HFFc6 (cell line): ENCODE measurements at regions not wholly inside any gene's neighbourhood (a gene's known extent, or its start where the extent isn't known, plus 50 kb on each side); places are given as distances from the start of the nearest gene placed in this dataset.

ENCODE experiments used
- DNase-seq: peaks from one replicate; pipeline ENCODE4 v3.0.0-alpha.2; 2018
- H3K27ac Mint-ChIP-seq: 2 replicates; pipeline ENCODE4 v1.8.0; 2020; ENCODE audit warnings: mild to moderate bottlenecking, mixed read lengths
- H3K27me3 Mint-ChIP-seq: 2 replicates; pipeline ENCODE4 v1.8.0; 2021; ENCODE audit warnings: mild to moderate bottlenecking, moderate library complexity, mixed read lengths; ENCODE audit not compliant: insufficient read depth
- H3K36me3 Mint-ChIP-seq: 2 replicates; pipeline ENCODE4 v1.8.0; 2021; ENCODE audit warnings: low read depth, mixed read lengths
- H3K4me1 Mint-ChIP-seq: 2 replicates; pipeline ENCODE4 v1.8.0; 2020; ENCODE audit warnings: low read depth, mixed read lengths
- H3K4me3 Mint-ChIP-seq: 2 replicates; pipeline ENCODE4 v1.8.0; 2020; ENCODE audit warnings: mild to moderate bottlenecking, moderate library complexity, mixed read lengths
- H3K9me3 Mint-ChIP-seq: 2 replicates; pipeline ENCODE4 v1.8.0; 2020; ENCODE audit warnings: mild to moderate bottlenecking, mixed read lengths
- TF ChIP-seq, protein P1 (sequence below): fragments of 200-600 bp; sonication (generic); IDR thresholded peaks from 2 replicates; pipeline ENCODE4 v1.5.0; 2021; ENCODE audit warnings: antibody characterized with exemption, mild to moderate bottlenecking

DNA sequence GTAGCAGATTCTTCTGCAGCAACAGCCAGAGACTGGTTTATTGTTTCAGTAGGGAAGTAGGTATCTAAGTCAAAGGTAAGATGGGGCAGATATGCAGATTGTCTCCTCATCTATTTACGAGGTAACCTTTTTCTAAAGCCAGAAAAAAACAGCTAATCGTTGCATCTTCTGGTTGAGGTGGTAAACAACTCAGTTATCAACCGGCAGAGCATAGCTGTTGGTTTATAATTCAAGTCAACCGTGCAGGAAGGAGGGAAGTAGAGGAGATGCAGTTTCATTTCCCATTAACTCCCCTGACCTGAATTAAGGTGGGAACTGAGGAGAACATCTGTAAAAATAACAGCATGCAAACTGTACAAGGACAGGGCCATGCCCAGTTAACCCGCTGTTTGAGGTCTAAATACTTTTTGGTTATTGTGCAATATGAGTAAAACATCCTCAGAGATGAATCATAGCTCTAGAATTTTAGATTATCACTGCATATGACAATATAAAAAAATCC lies 156.5 kb upstream of the ITGB1 start:
- DNase-seq: peak; percentile 18
- Mint-ChIP-seq H3K9me3 (no peaks in the 10 kb centered on the region), H3K4me3 (peak overlapping the region; percentile 46), H3K36me3 (no peaks in the 10 kb centered on the region; the same call in 1 of the 2 replicates), H3K27ac (no peak overlapping the region), H3K27me3 (peaks cover 10% of the 10 kb centered on the region), H3K4me1 (peaks cover 57% of the 10 kb centered on the region)
- TF ChIP-seq, protein P1, sequence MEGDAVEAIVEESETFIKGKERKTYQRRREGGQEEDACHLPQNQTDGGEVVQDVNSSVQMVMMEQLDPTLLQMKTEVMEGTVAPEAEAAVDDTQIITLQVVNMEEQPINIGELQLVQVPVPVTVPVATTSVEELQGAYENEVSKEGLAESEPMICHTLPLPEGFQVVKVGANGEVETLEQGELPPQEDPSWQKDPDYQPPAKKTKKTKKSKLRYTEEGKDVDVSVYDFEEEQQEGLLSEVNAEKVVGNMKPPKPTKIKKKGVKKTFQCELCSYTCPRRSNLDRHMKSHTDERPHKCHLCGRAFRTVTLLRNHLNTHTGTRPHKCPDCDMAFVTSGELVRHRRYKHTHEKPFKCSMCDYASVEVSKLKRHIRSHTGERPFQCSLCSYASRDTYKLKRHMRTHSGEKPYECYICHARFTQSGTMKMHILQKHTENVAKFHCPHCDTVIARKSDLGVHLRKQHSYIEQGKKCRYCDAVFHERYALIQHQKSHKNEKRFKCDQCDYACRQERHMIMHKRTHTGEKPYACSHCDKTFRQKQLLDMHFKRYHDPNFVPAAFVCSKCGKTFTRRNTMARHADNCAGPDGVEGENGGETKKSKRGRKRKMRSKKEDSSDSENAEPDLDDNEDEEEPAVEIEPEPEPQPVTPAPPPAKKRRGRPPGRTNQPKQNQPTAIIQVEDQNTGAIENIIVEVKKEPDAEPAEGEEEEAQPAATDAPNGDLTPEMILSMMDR: no peak

GRCh38 chr10:33113466-33113865 lies 155.4 kb upstream of the ITGB1 start:
- peak overlapping the region; percentile 53 for H3K27ac Mint-ChIP-seq
- H3K4me3 Mint-ChIP-seq: peak overlapping the region; percentile 46
- H3K36me3 Mint-ChIP-seq: no peaks in the 10 kb centered on the region; the same call in 1 of the 2 replicates
- H3K4me1 Mint-ChIP-seq: peaks cover 57% of the 10 kb centered on the region
- TF ChIP-seq, protein P1: no peak
- peaks cover 11% of the 10 kb centered on the region for H3K27me3 Mint-ChIP-seq
- peak; percentile 78 for DNase-seq
- no peaks in the 10 kb centered on the region for H3K9me3 Mint-ChIP-seq

DNA sequence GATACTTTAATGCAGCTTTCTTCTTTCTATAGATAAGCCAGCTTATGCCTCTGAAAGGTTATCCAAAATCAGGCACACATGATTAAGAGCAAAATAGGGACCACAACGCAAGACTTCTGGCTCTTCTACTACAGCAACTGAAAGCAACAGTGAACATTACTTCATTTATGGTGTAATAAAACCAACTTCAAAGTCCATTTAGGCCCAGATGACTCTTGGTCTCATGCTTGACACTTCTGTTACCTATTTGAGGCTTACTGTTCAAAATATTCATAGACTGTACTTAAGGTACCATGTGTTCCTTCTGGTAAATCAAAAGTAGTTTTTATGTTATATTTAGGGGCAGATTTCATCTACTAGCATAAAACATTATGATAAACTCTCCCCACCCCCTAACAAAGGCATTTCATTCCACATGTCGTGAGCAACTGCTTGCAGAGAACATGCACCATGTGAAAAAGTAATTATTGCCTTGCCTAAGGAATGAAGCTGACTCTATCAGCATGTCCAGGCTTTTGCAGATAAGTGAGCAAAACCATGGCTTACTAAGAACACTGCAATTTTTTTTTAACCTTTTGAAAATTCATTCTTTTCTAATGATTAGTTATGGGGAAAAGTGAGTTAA lies 154.9 kb upstream of the ITGB1 start:
- peaks cover 57% of the 10 kb centered on the region for H3K4me1 Mint-ChIP-seq
- H3K9me3 Mint-ChIP-seq: no peaks in the 10 kb centered on the region
- H3K4me3 Mint-ChIP-seq: peak overlapping the region; percentile 46
- H3K27me3 Mint-ChIP-seq: peaks cover 11% of the 10 kb centered on the region
- TF ChIP-seq, protein P1: no peak
- H3K36me3 Mint-ChIP-seq: no peaks in the 10 kb centered on the region; the same call in 1 of the 2 replicates
- H3K27ac Mint-ChIP-seq: peak overlapping the region; percentile 53
- DNase-seq: peak; percentile 45

GRCh38 chr10:33111488-33112051 lies 153.5 kb upstream of the ITGB1 start:
- H3K4me3 Mint-ChIP-seq: no peak overlapping the region
- H3K27me3 Mint-ChIP-seq: peaks cover 21% of the 10 kb centered on the region
- H3K36me3 Mint-ChIP-seq: no peaks in the 10 kb centered on the region; the same call in 1 of the 2 replicates
- H3K4me1 Mint-ChIP-seq: peaks cover 45% of the 10 kb centered on the region
- H3K27ac Mint-ChIP-seq: no peak overlapping the region
- H3K9me3 Mint-ChIP-seq: no peaks in the 10 kb centered on the region
- no peak for DNase-seq
- TF ChIP-seq, protein P1: no peak

DNA sequence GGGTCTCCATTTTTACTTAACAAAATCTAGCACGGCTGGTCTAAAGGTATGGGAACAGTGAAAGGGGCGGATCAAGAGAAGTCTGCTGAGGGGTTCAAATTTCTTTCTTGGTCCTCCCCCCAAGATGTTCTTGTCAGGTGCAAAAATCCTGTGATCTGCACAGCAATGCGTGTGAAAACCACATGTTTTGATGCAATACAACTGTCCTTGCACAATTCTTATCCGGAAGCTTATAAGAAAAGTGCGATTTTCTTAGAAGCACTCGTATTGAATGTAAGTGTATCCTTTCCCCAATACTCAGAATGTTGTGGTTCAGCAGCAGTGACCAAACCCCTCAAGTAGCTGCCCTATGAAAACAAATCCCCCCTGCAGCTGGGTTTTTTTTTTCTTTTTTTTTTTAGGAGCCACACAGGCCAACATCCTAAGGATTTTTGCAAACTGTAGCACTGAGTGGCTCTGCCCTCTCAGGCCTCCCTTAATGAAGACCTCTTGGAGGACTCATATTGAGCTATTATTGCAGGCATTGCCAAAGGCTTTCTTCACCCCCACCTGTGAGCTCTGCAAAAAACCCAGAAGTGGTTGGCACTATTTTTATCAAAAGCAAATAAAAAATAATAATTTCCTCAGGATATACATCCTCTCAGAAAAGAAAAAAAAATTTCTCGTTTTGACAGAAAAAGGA lies 151.9 kb upstream of the ITGB1 start:
- TF ChIP-seq, protein P1: no peak
- DNase-seq: no peak
- H3K27me3 Mint-ChIP-seq: peaks cover 26% of the 10 kb centered on the region
- H3K4me3 Mint-ChIP-seq: no peak overlapping the region
- no peak overlapping the region for H3K27ac Mint-ChIP-seq
- no peaks in the 10 kb centered on the region for H3K9me3 Mint-ChIP-seq
- no peaks in the 10 kb centered on the region; the same call in 1 of the 2 replicates for H3K36me3 Mint-ChIP-seq
- peaks cover 29% of the 10 kb centered on the region for H3K4me1 Mint-ChIP-seq
